GM21786 (cell line): ENCODE measurements at regions not wholly inside any gene's neighbourhood (a gene's known extent, or its start where the extent isn't known, plus 50 kb on each side); places are given as distances from the start of the nearest gene placed in this dataset.

Experiments
- ATAC-seq: cut with Tn5 transposase; IDR thresholded peaks from one replicate; pipeline ENCODE4 v1.9.1; 2021; ENCODE audit not compliant: unreplicated experiment

- ATAC-seq: peak; percentile 35
These were observed 56.9 kb upstream of the RGS1 start for GRCh38 chr1:192518700-192519099.

- no peak for ATAC-seq
These were observed 53.8 kb upstream of the RGS1 start for GRCh38 chr1:192521734-192522133.

GRCh38 chr1:192522673-192523072, 52.9 kb upstream of the RGS1 start:
- no peak for ATAC-seq

- no peak for ATAC-seq
These were observed 51.4 kb upstream of the RGS1 start for GRCh38 chr1:192524223-192524622.
